HG03432 (cell line): ENCODE measurements at regions not wholly inside any gene's neighbourhood (a gene's known extent, or its start where the extent isn't known, plus 50 kb on each side); places are given as distances from the start of the nearest gene placed in this dataset.

Experiments used
- ATAC-seq: cut with Tn5 transposase; IDR thresholded peaks from one replicate; pipeline ENCODE4 v1.9.1; 2021; ENCODE audit warnings: mild to moderate bottlenecking, moderate library complexity; ENCODE audit not compliant: unreplicated experiment

GRCh38 chr9:107875571-107875980 lies 386.0 kb upstream of the KLF4 start:
- peak; percentile 58 for ATAC-seq

DNA sequence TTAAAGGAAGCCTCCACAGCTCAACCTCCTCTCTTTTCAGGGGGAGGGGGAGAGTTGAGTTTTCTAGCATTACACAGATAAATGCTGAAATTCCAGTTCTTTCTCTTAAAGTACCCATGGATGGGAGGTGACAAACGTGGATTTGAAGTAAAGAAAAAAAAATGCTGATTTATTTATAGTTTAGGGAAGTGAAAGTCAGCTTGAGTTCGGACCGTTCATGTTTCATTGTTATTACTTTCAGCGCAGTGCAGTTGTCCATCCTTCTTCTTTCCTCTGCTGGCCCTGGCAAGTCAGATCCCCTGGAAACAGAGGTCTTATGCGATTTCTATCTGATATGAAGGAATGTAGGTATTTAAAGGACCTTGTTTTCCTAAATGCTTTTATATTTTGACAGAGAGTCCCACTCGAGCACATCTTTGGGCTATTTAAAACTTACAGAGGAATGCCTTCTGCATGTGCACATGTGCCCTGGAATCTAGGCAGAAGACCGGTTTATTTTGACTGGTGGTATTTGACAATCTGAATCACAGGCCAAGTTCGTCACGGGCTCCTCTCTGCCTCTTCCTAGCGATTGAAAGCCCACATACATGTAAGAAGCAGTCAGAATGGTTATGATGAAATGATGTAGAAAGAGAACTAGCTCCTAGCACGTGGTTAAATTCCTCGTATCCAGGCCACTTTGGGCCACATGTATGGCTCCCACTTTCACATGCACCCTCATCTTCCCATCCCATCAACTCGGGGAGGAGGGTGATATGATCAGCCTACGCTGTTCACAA lies 385.2 kb upstream of the KLF4 start:
- peak; percentile 82 for ATAC-seq

DNA sequence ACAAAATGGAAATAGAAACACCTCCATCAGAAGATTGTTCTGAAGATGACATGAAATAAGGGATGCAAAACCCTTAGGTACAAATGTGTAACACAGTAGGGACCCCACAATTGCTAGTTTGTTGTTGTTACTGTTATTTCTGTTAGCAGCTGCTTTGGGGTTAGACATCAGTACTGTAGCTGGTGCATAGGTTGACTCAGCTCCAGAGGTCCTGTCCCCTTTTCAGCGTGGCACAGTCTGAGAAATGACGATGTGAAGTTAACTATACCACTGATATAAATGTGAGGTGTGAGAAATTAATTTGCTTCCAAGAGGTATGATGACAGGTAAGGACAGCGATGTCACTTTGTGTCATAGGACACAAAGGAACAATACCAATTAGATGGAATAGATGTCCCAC lies 384.6 kb upstream of the KLF4 start:
- ATAC-seq: peak; percentile 25

DNA sequence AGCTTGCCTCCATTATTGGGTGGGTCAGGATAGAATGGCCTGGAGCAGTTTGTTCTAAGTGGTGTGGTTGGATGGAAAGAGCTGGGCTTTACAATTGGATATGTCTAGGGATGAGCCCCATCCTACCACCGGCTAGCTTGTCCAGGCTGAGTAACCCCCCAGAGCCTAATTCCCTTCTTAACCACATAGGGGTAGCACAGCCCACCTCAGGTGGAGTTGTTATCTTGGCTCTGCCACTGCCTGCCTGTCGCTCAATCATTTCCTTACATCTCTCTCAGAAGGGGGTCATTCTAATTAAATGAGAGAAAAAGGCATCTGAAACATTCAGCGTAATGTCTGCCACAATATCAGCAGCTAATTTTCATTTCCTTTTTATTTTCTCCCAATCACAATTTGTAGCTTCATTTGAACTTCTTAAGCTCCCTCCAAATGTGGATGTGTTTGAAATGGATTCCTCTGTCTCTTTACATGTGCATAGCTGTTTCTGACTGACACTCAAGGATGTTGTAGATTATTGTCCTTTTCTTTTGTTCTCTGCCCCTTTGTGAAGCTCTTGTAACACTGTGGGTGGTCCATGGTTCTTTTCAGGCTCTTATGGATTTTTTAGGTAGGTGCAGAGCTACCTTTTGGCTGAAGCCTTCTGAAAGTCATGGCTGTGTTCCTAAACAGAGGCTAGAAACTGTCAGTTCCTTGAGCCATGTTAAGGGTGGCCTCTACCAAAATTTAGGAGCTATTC lies 383.1 kb upstream of the KLF4 start:
- no peak for ATAC-seq

GRCh38 chr9:107870927-107871680 lies 381.5 kb upstream of the KLF4 start:
- ATAC-seq: no peak

GRCh38 chr9:107870221-107870620 lies 380.7 kb upstream of the KLF4 start:
- ATAC-seq: no peak

DNA sequence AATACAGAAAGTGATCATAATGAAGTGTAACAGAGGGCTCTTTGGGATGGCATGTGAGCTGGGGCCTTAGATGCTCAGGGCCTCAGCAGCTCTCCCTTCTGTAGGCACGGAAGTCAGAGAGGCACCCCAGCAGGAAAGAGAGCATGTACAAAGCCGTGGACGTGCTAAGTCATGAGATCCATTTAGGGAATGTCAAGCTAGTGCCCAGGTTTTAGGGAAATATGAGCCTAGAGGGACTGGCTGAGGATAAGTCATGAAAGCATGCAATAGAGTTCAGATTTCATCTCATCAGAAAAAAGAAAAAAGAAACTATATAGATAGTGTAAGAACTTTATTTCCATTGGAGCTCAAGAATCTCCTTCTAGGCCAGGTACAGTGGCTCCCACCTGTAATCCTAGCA lies 379.5 kb upstream of the KLF4 start:
- ATAC-seq: no peak

DNA sequence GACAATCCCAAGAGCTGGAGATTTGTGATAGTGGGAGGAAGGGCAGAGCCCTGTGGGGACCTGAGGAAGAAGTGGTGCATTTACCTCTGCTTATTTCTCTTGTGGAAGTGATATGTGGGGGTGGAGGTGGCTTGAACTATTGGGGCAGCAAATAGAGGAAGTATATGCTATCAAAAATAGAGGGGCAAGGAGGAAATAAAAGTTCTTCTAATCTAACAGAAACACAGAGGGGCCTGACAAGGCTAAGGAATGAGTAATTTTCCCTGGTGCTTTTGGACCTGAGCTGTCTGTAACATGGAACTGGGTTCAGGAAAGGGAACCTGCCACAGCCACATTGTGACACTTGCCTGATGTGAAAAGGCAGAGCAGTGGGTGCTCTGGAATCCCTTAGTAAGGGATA lies 378.6 kb upstream of the KLF4 start:
- ATAC-seq: no peak

DNA sequence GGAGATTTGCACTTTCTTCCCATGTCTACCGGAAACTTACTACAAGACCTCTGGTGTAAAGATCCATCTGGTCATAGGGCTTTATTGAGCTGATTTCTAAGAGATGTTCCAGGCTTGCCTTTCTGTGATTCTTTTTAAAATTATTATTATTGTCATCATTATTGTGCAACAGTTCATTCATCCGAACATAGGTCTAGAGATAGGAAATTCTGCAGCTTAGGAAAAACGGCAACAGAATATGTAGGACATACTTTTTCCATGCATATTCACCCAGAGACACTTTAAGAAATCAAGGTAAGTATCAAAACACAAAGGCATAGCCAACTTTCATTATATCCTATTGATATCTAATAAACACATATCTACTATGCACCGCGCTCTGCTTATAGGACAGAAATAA lies 378.2 kb upstream of the KLF4 start:
- no peak for ATAC-seq

DNA sequence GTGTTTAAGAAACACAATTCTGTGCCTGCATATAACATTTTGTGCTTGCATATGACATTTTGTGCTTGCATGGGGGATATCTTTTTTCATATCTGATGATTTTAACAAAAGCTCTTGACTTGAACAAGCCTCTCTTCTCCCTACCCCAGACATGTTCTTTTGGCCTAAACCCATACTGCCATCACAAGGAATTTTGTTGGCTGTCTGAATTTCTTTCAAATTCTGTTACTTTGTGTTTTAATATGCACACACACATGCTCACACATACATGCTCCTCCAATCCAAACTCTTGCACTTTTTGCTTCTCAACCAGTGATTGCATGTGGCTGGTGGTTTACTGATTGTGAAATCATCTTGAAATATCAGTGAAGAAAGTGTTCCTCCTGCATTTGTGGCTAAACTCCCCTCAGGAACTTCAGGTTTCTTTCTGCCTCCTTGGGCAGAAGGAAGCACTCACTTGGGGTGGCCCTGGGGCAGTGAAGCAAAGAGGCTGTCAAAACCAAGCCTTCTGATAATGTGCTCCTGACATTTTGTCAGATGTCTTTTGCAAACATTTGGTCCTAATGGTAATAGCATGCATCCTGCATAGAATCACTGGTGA lies 377.2 kb upstream of the KLF4 start:
- no peak for ATAC-seq

DNA sequence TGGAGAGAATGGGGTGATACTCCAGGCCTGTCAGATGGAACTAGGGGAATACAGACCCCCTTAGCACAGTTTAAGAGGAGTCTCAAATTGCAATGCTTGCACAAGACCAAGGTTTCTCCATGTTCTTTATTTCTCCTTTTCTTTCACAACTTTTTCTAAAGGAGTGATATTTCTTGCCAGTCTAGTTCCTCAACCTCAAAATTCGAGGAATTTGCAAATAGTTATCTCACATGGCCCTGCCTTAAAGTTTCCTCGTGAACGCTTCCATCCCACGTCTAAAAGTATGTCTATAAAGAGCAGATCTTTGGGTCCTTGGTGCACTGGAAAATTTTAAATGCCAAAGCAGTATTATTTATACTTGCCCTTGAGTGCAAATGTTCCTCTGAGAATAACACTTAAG lies 373.8 kb upstream of the KLF4 start:
- ATAC-seq: no peak

- no peak for ATAC-seq
These were observed 373.3 kb upstream of the KLF4 start for GRCh38 chr9:107862881-107863280.

DNA sequence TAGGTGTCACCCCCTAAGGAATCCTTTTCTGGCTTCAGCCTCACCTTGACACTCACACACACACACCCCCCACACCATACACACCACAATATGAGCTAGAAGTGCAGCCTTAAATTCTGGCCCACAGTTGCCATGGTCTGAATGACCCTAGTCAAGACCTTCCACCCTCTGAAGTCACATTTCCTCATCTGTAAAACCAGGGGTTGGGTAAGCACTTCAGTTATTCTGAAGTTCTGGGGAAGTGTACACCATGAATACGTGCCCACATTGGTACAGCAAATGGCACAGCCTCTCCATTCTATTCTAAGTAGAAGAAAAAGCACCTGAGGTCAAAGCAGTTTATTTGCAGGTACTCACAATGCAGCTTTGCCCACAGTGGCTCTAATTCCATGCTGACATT lies 372.8 kb upstream of the KLF4 start:
- no peak for ATAC-seq

GRCh38 chr9:107861075-107861474 lies 371.5 kb upstream of the KLF4 start:
- no peak for ATAC-seq

DNA sequence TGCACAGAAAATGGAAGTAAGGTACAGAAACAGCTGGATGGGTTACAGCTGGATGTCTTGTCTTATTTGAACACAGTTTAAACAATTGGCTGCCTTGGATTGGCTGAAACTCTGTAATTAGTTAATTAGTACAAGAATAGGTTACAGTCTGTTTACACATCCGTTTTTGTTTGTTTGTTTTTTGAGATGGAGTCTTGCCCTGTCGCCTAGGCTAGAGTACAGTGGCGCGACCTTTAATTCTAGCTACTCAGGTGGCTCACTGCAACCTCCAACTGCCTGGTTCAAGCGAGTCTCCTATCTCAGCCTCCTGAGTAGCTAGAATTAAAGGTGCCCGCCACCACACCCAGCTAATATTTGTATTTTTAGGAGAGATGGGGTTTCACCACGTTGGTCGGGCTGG lies 368.7 kb upstream of the KLF4 start:
- ATAC-seq: no peak

DNA sequence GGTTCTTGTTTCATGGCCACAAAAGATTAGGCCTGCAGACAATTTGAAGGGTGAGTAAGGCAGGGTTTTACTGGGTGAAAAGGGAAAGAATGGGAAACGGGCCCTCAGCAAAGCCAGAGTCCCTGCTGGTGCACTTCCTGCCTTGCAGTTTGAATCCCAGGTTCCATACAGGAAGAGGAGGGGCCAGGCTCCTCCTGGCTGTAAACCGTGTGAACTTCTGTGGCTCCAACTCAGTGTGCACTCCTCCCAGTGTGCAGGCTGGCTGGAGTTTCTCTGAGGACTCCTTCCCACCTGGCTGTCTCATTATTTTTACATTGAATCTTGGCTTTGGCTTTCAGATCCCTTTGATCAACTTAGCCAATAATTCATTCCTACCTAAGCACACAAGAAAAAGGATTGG lies 367.1 kb upstream of the KLF4 start:
- ATAC-seq: no peak

GRCh38 chr9:107855164-107855563 lies 365.6 kb upstream of the KLF4 start:
- ATAC-seq: no peak

DNA sequence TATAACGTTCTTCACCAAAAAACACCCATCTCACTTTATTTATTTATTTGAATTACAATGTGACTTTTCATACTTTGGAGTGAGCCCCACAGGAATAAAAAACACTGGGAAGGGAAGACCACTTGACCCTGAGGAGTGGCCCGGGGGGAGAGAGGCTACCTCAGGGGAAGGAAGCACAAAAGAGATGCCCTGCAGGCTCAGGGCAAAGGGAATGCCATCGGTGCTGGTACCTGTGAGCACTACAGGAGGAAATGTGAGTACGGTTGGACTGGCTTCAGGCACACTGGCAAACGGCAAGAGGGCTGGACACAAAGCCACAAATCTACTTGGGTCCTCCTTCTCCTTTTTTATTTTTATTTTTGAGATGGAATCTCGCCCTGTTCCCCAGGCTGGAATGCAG lies 363.9 kb upstream of the KLF4 start:
- ATAC-seq: no peak

GRCh38 chr9:107852891-107853290 lies 363.3 kb upstream of the KLF4 start:
- no peak for ATAC-seq

GRCh38 chr9:107850653-107851052 lies 361.1 kb upstream of the KLF4 start:
- no peak for ATAC-seq
